Right lobe of liver (tissue), 4 donors: ENCODE measurements at regions not wholly inside any gene's neighbourhood (a gene's known extent, or its start where the extent isn't known, plus 50 kb on each side); places are given as distances from the start of the nearest gene placed in this dataset.

Experiments
- CTCF ChIP-seq, 4 donors: fragments of 200-600 bp in 3 of 4; fragments of 450-650 bp in 1 of 4; IDR thresholded peaks; one replicate each; pipeline versions ENCODE4 v1.5.1 to v1.8.0; 2016 to 2022; ENCODE audit warnings: antibody characterized with exemption in 4 of 4, mild to moderate bottlenecking in 2 of 4
- POLR2A ChIP-seq: fragments of 450-650 bp; IDR thresholded peaks from one replicate; pipeline ENCODE4 v1.6.1; 2017; ENCODE audit warnings: antibody characterized with exemption, mild to moderate bottlenecking
- donor health status: DM: no; HTN: no; CAD: no.
- donor health status: DM: no; HTN: no; CAD: no.
- donor health status: DM: no; HTN: yes; CAD: no.

- TF ChIP-seq POLR2A (no peak), CTCF (IDR thresholded peaks at IDR 0.05) (no peak)
Observed at GRCh38 chr4:55018521-55018920, 106.9 kb downstream of the KDR start.
